Left lung (tissue), 4 donors: ENCODE measurements at regions not wholly inside any gene's neighbourhood (a gene's known extent, or its start where the extent isn't known, plus 50 kb on each side); places are given as distances from the start of the nearest gene placed in this dataset.

ENCODE experiments used
- ATAC-seq: fragments of 200-7000 bp; cut with Tn5 transposase; one replicate; pipeline ENCODE4 v1.9.1; 2020; ENCODE audit warnings: moderate library complexity
- DNase-seq, 4 donors: peaks; one replicate each; pipeline ENCODE4 v3.0.0-alpha.2; 2013 to 2020
- H3K27ac ChIP-seq, 2 donors: fragments of 200-600 bp; sonication (generic) in 1 of 2; one replicate each; pipeline versions ENCODE4 v1.5.0 to v1.8.0; 2020 to 2021
- H3K27me3 ChIP-seq, 2 donors: fragments of 200-600 bp; sonication (generic) in 1 of 2; one replicate each; pipeline versions ENCODE4 v1.5.0 to v1.8.0; 2020 to 2021
- H3K36me3 ChIP-seq, 2 donors: fragments of 200-600 bp; sonication (generic) in 1 of 2; one replicate each; pipeline versions ENCODE4 v1.5.0 to v1.8.0; 2020 to 2021
- H3K4me1 ChIP-seq, 2 donors: fragments of 200-600 bp; one replicate each; pipeline ENCODE4 v1.8.0; 2021
- H3K4me3 ChIP-seq, 2 donors: fragments of 200-600 bp; sonication (generic) in 1 of 2; one replicate each; pipeline versions ENCODE4 v1.5.0 to v1.8.0; 2020 to 2021; ENCODE audit warnings: mild to moderate bottlenecking in 1 of 2
- H3K9me3 ChIP-seq, 2 donors: fragments of 200-600 bp; sonication (generic) in 1 of 2; one replicate each; pipeline versions ENCODE4 v1.5.0 to v1.8.0; 2020 to 2021
- CTCF ChIP-seq, 2 donors: fragments of 200-600 bp; sonication (generic) in 1 of 2; IDR thresholded peaks; one replicate each; pipeline versions ENCODE4 v1.5.0 to v1.8.0; 2021; ENCODE audit warnings: antibody characterized with exemption in 2 of 2
- intact Hi-C, 2 donors: fragments of 100-400 bp; cut with DNase I; formaldehyde crosslinking; loops; one replicate each; pipeline versions ENCODE4 v1.11.2 to v1.14.2; 2022
- donor health status: DM: no; HTN: yes; CAD: no.
- donor health status: DM: no; HTN: no; CAD: no.

GRCh38 chr6:110041830-110042229 lies 63.7 kb downstream of the GPR6 start:
- intact Hi-C loops = no loop called here
- Histone ChIP-seq H3K27me3 (no peaks in the 10 kb centered on the region), H3K4me3 (no peak overlapping the region), H3K4me1 (peaks cover 3 to 13% of the 10 kb centered on the region in 2 donors), H3K9me3 (no peaks in the 10 kb centered on the region), H3K36me3 (no peaks in the 10 kb centered on the region), H3K27ac (no peak overlapping the region)
- no peak for DNase-seq
- TF ChIP-seq CTCF (IDR thresholded peaks at IDR 0.05) = no peak
- ATAC-seq = no peak

DNA sequence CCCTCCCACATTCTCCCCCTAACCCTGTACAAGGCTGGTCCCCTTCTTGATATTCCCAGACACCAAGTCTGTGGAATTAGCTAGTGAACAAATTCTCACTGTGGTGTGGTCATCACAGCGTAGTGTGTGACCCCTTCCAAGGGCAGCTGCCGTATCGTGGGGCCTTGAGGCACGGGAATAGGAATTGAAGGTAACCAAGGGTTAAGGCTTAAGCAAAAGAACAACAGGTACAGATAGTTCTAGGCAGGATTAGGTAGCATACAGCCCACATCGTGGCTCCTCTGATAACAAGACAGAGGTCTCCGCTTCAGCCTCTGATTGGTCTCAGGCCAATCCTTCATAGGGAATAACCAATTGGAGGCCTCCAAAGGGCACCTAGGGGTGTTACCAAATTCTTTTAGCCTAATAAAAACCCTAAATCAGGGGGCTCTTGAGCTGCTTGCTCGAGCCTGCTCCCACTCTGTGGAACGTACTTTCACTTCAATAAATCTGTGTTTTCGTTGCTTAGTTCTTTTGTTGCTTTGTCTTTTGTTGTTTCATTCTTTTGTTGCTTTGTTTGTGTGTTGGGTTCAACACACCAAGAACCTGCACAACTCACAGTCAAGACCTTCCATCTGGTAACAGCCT lies 64.7 kb downstream of the GPR6 start:
- ATAC-seq (no peak), DNase-seq (no peak)
- Histone ChIP-seq H3K27ac (no peak overlapping the region), H3K4me3 (no peak overlapping the region), H3K36me3 (no peaks in the 10 kb centered on the region), H3K27me3 (no peaks in the 10 kb centered on the region), H3K9me3 (no peaks in the 10 kb centered on the region), H3K4me1 (peaks cover 3 to 13% of the 10 kb centered on the region in 2 donors)
- intact Hi-C loops = no loop called here
- no peak for TF ChIP-seq CTCF (IDR thresholded peaks at IDR 0.05)

GRCh38 chr6:110043366-110043994 lies 65.4 kb downstream of the GPR6 start:
- no peak for ATAC-seq
- intact Hi-C loops = no loop called here

GRCh38 chr6:110044096-110044495 lies 66.0 kb downstream of the GPR6 start:
- Histone ChIP-seq H3K36me3 (no peaks in the 10 kb centered on the region), H3K4me3 (no peak overlapping the region), H3K9me3 (no peaks in the 10 kb centered on the region), H3K27me3 (no peaks in the 10 kb centered on the region), H3K27ac (no peak overlapping the region), H3K4me1 (peaks cover 1 to 13% of the 10 kb centered on the region in 2 donors)
- intact Hi-C loops = no loop called here
- no peak for TF ChIP-seq CTCF (IDR thresholded peaks at IDR 0.05)
- no peak for ATAC-seq
- no peak for DNase-seq

More at GRCh38 chr6:110043366-110043994, 65.4 kb downstream of the GPR6 start:
- DNase-seq = no peak
- Histone ChIP-seq H3K4me1 (peaks cover 3 to 13% of the 10 kb centered on the region in 2 donors), H3K36me3 (no peaks in the 10 kb centered on the region), H3K27me3 (no peaks in the 10 kb centered on the region), H3K9me3 (no peaks in the 10 kb centered on the region), H3K4me3 (no peak overlapping the region), H3K27ac (peak overlapping the region in 1 of 2 donors; percentile 50)
- no peak for TF ChIP-seq CTCF (IDR thresholded peaks at IDR 0.05)

- no peak overlapping the region for H3K4me3 ChIP-seq
- intact Hi-C loops = no loop called here
- ATAC-seq = no peak
- TF ChIP-seq CTCF (IDR thresholded peaks at IDR 0.05) = no peak
- H3K27me3 ChIP-seq = no peaks in the 10 kb centered on the region
- H3K27ac ChIP-seq = no peak overlapping the region
- no peaks in the 10 kb centered on the region for H3K36me3 ChIP-seq
- DNase-seq = no peak
- no peaks in the 10 kb centered on the region for H3K9me3 ChIP-seq
- H3K4me1 ChIP-seq = peaks cover 0 to 8% of the 10 kb centered on the region in 2 donors
Observed at GRCh38 chr6:110044622-110045021, 66.5 kb downstream of the GPR6 start.
